ENCODE measurements at regions not wholly inside any gene's neighbourhood (a gene's known extent, or its start where the extent isn't known, plus 50 kb on each side); places are given as distances from the start of the nearest gene placed in this dataset.

GRCh38 chr18:64322189-64322588, 173.3 kb upstream of the LINC00305 start:
- dilution Hi-C loops (cut with MboI; ENCODE audit: extremely low pct_ligation_motif_present, low sequenced_read_pairs) = no loop called here

DNA sequence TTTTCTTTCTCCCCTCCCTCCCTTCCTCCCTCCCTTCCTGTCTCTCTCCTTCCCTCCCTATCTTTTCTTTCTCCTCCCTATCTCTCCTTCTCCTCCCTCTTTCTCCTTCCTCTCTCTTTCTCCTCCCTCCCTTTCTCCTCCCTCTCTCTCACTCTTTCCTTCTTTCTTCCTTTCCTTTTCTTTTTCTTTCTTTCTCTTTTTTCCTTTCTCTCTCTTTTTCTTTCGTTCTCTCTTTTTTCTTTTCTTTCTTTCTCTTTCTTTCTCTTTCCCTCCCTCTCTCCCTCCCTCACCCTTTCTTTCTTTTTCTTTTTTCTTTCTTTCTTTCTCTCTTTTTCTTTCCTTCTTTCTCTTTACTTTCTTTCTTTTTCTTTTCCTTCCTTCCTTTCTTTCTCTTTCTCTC, 169.7 kb upstream of the LINC00305 start:
- H3K9me3 ChIP-seq (ENCODE audit: control insufficient read depth, low read depth, low read length) = peaks cover 2% of the 10 kb centered on the region
- no peaks in the 10 kb centered on the region for H3K79me2 ChIP-seq (ENCODE audit: control insufficient read depth, insufficient read depth, low read length)
- DNase-seq (ENCODE audit: low read depth, low spot score) (no peak), FAIRE-seq (no peak)
- dilution Hi-C loops (cut with MboI; ENCODE audit: extremely low pct_ligation_motif_present, low sequenced_read_pairs) = no loop called here
- H3K9me1 ChIP-seq (ENCODE audit: control insufficient read depth, extremely low read depth, insufficient read depth, low read length) = no peaks in the 10 kb centered on the region
- no peak overlapping the region for H3K9ac ChIP-seq (ENCODE audit: control insufficient read depth, extremely low read depth, insufficient read depth, low read length)
- H3K27ac ChIP-seq (ENCODE audit: control insufficient read depth, insufficient read depth, low read length) = no peak overlapping the region
- TF ChIP-seq, protein P1, sequence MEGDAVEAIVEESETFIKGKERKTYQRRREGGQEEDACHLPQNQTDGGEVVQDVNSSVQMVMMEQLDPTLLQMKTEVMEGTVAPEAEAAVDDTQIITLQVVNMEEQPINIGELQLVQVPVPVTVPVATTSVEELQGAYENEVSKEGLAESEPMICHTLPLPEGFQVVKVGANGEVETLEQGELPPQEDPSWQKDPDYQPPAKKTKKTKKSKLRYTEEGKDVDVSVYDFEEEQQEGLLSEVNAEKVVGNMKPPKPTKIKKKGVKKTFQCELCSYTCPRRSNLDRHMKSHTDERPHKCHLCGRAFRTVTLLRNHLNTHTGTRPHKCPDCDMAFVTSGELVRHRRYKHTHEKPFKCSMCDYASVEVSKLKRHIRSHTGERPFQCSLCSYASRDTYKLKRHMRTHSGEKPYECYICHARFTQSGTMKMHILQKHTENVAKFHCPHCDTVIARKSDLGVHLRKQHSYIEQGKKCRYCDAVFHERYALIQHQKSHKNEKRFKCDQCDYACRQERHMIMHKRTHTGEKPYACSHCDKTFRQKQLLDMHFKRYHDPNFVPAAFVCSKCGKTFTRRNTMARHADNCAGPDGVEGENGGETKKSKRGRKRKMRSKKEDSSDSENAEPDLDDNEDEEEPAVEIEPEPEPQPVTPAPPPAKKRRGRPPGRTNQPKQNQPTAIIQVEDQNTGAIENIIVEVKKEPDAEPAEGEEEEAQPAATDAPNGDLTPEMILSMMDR (optimal IDR thresholded peaks at IDR 0.05 in 1 of 3, IDR thresholded peaks at IDR 0.05 in 1 of 3, conservative IDR thresholded peaks at IDR 0.05 in 1 of 3; ENCODE audit: extremely low read depth in 1 of 3, insufficient read depth in 2 of 3, low read length in 3 of 3) = no peak
- TF ChIP-seq EZH2 (IDR thresholded peaks at IDR 0.05; ENCODE audit: low read length) = no peak
- H3K4me1 ChIP-seq (ENCODE audit: control insufficient read depth, extremely low read depth, insufficient read depth, low read length) = no peaks in the 10 kb centered on the region
- no peaks in the 10 kb centered on the region for H4K20me1 ChIP-seq (ENCODE audit: control insufficient read depth, extremely low read depth, insufficient read depth, low read length)
- no peak overlapping the region for H2AFZ ChIP-seq (ENCODE audit: control insufficient read depth, low read length)
- H3K4me2 ChIP-seq (ENCODE audit: control insufficient read depth, extremely low read depth, insufficient read depth, low read depth, low read length) = no peak overlapping the region
- no peaks in the 10 kb centered on the region for H3K27me3 ChIP-seq (ENCODE audit: control insufficient read depth, extremely low read depth, insufficient read depth, low read length)
- no peaks in the 10 kb centered on the region for H3K36me3 ChIP-seq (ENCODE audit: control insufficient read depth in 2 of 2, extremely low read depth in 1 of 2, insufficient read depth in 2 of 2, low read length in 2 of 2)
- H3K4me3 ChIP-seq (ENCODE audit: control insufficient read depth in 2 of 3, extremely low read depth in 1 of 3, insufficient read depth in 2 of 3, low read depth in 1 of 3, low read length in 3 of 3) = no peak overlapping the region

More at GRCh38 chr18:64322189-64322588, 173.3 kb upstream of the LINC00305 start:
- no peak for FAIRE-seq
- Histone ChIP-seq H3K27me3 (ENCODE audit: control insufficient read depth, extremely low read depth, insufficient read depth, low read length) (no peaks in the 10 kb centered on the region), H3K9ac (ENCODE audit: control insufficient read depth, extremely low read depth, insufficient read depth, low read length) (no peak overlapping the region), H3K9me3 (ENCODE audit: control insufficient read depth, low read depth, low read length) (peaks cover 2% of the 10 kb centered on the region), H3K36me3 (ENCODE audit: control insufficient read depth in 2 of 2, extremely low read depth in 1 of 2, insufficient read depth in 2 of 2, low read length in 2 of 2) (no peaks in the 10 kb centered on the region), H3K9me1 (ENCODE audit: control insufficient read depth, extremely low read depth, insufficient read depth, low read length) (no peaks in the 10 kb centered on the region), H3K79me2 (ENCODE audit: control insufficient read depth, insufficient read depth, low read length) (no peaks in the 10 kb centered on the region), H3K4me2 (ENCODE audit: control insufficient read depth, extremely low read depth, insufficient read depth, low read depth, low read length) (no peak overlapping the region), H3K4me3 (ENCODE audit: control insufficient read depth in 2 of 3, extremely low read depth in 1 of 3, insufficient read depth in 2 of 3, low read depth in 1 of 3, low read length in 3 of 3) (no peak overlapping the region), H3K4me1 (ENCODE audit: control insufficient read depth, extremely low read depth, insufficient read depth, low read length) (no peaks in the 10 kb centered on the region), H4K20me1 (ENCODE audit: control insufficient read depth, extremely low read depth, insufficient read depth, low read length) (no peaks in the 10 kb centered on the region), H3K27ac (ENCODE audit: control insufficient read depth, insufficient read depth, low read length) (no peak overlapping the region), H2AFZ (ENCODE audit: control insufficient read depth, low read length) (no peak overlapping the region)
- no peak for DNase-seq (ENCODE audit: low read depth, low spot score)
- TF ChIP-seq, protein P1 (optimal IDR thresholded peaks at IDR 0.05 in 1 of 3, IDR thresholded peaks at IDR 0.05 in 1 of 3, conservative IDR thresholded peaks at IDR 0.05 in 1 of 3; ENCODE audit: extremely low read depth in 1 of 3, insufficient read depth in 2 of 3, low read length in 3 of 3) = no peak
- no peak for TF ChIP-seq EZH2 (IDR thresholded peaks at IDR 0.05; ENCODE audit: low read length)

Data from keratinocyte (primary cell).